Pancreas (tissue), 10 donors: ENCODE measurements at regions not wholly inside any gene's neighbourhood (a gene's known extent, or its start where the extent isn't known, plus 50 kb on each side); places are given as distances from the start of the nearest gene placed in this dataset.

Experiments
- ATAC-seq, 4 donors: fragments of 200-7000 bp; cut with Tn5 transposase; one replicate each; pipeline versions ENCODE4 v1.8.0 to v1.9.1; 2020; ENCODE audit warnings: mild to moderate bottlenecking in 4 of 4, moderate library complexity in 4 of 4
- DNase-seq, 6 donors: peaks; one replicate each; pipeline ENCODE4 v3.0.0-alpha.2; 2020
- FAIRE-seq: peaks from 2 replicates; lab custom pipeline; 2012; peaks lifted over from hg19 to GRCh38; lab: Jason Lieb, UNC
- H3K27ac ChIP-seq, 4 donors: fragments of 200-600 bp; sonication (generic); 1 replicate in 3 of 4; 2 replicates in 1 of 4; pipeline versions ENCODE4 v1.5.0 to v1.8.0; 2020
- H3K27me3 ChIP-seq, 4 donors: fragments of 200-600 bp; one replicate each; pipeline ENCODE4 v1.8.0; 2021
- H3K36me3 ChIP-seq, 3 donors: fragments of 200-600 bp; sonication (generic) in 1 of 3; one replicate each; pipeline versions ENCODE4 v1.5.0 to v1.8.0; 2020 to 2021
- H3K4me1 ChIP-seq, 3 donors: fragments of 200-600 bp; one replicate each; pipeline ENCODE4 v1.8.0; 2021
- H3K4me3 ChIP-seq, 4 donors: fragments of 200-600 bp; sonication (generic) in 2 of 4; one replicate each; pipeline versions ENCODE4 v1.5.0 to v1.8.0; 2020 to 2021
- H3K9me3 ChIP-seq, 4 donors: fragments of 200-600 bp; one replicate each; pipeline ENCODE4 v1.8.0; 2021
- CTCF ChIP-seq, 4 donors: fragments of 200-600 bp; sonication (generic) in 3 of 4; IDR thresholded peaks; one replicate each; pipeline versions ENCODE4 v1.5.0 to v1.8.0; 2021; ENCODE audit warnings: antibody characterized with exemption in 4 of 4
- WGBS, 2 donors: extraction: QIAGEN DNeasy Blood & Tissue Kit; methylation state at CpG; one replicate each; pipeline ENCODE4 v1.1.7; 2013; 5-methylcytosine and 5-hydroxymethylcytosine counted together
- intact Hi-C, 3 donors: fragments of 100-400 bp; cut with DNase I; formaldehyde crosslinking; loops; one replicate each; pipeline versions ENCODE4 v1.11.1 to v1.14.2; 2022
- donor health status: healthy with polysubstance abuse.
- donor health status: DM: no; HTN: no; CAD: no; lungs with moderate emphysema.
- donor health status: DM: no; HTN: no; CAD: no.
- donor health status: control.
- donor health status: control.
- donor health status: Bipolar disorder and iron deficiency.
- donor health status: DM: yes; HTN: yes; CAD: no.
- donor health status: DM: no; HTN: no; CAD: no.
- donor health status: DM: no; HTN: no; CAD: no.
- donor health status: DM: yes; HTN: yes; CAD: no.

GRCh38 chr22:47281126-47282106 is 519.0 kb downstream of the TBC1D22A start:
- H3K27me3 ChIP-seq, result no peaks in the 10 kb centered on the region
- WGBS, 2 donors, result 68 to 71% methylated on average over 20 of the region's 20 CpGs
- no peaks in the 10 kb centered on the region for H3K4me1 ChIP-seq
- H3K9me3 ChIP-seq, result no peaks in the 10 kb centered on the region
- H3K4me3 ChIP-seq, result no peak overlapping the region
- H3K27ac ChIP-seq, result no peak overlapping the region
- ATAC-seq (peak in 2 of 4 donors; percentile 33 to 40), DNase-seq (peak in 1 of 6 donors; percentile 20), FAIRE-seq (no peak)
- TF ChIP-seq CTCF (IDR thresholded peaks at IDR 0.05), result no peak
- no peaks in the 10 kb centered on the region for H3K36me3 ChIP-seq
- intact Hi-C loops, result no loop called here

GRCh38 chr22:47280301-47280700 is 517.9 kb downstream of the TBC1D22A start:
- no peak overlapping the region for H3K4me3 ChIP-seq
- no peak overlapping the region for H3K27ac ChIP-seq
- no peak for FAIRE-seq
- intact Hi-C loops, result no loop called here
- WGBS, 2 donors, result 64 to 74% methylated on average over 6 of the region's 6 CpGs
- no peaks in the 10 kb centered on the region for H3K4me1 ChIP-seq
- no peak for ATAC-seq
- H3K27me3 ChIP-seq, result no peaks in the 10 kb centered on the region
- no peak for DNase-seq
- H3K36me3 ChIP-seq, result no peaks in the 10 kb centered on the region
- no peak for TF ChIP-seq CTCF (IDR thresholded peaks at IDR 0.05)
- H3K9me3 ChIP-seq, result no peaks in the 10 kb centered on the region

GRCh38 chr22:47279746-47280145 is 517.3 kb downstream of the TBC1D22A start:
- 55 to 57% methylated on average over 11 of the region's 11 CpGs for WGBS, 2 donors
- Histone ChIP-seq H3K27me3 (no peaks in the 10 kb centered on the region), H3K36me3 (no peaks in the 10 kb centered on the region), H3K4me3 (no peak overlapping the region), H3K27ac (no peak overlapping the region), H3K9me3 (no peaks in the 10 kb centered on the region), H3K4me1 (no peaks in the 10 kb centered on the region)
- no peak for ATAC-seq
- no peak for DNase-seq
- intact Hi-C loops, result no loop called here
- no peak for TF ChIP-seq CTCF (IDR thresholded peaks at IDR 0.05)
- no peak for FAIRE-seq

GRCh38 chr22:47279337-47279736 is 516.9 kb downstream of the TBC1D22A start:
- H3K27me3 ChIP-seq, result no peaks in the 10 kb centered on the region
- FAIRE-seq (no peak), DNase-seq (no peak)

More at GRCh38 chr22:47279337-47279736, 516.9 kb downstream of the TBC1D22A start:
- TF ChIP-seq CTCF (IDR thresholded peaks at IDR 0.05), result no peak
- 71 to 83% methylated on average over 8 of the region's 8 CpGs for WGBS, 2 donors
- no peak for ATAC-seq
- no peaks in the 10 kb centered on the region for H3K4me1 ChIP-seq
- no peaks in the 10 kb centered on the region for H3K36me3 ChIP-seq
- no peak overlapping the region for H3K4me3 ChIP-seq
- no peaks in the 10 kb centered on the region for H3K9me3 ChIP-seq
- intact Hi-C loops, result no loop called here
- no peak overlapping the region for H3K27ac ChIP-seq
